Colonic mucosa (tissue), 4 donors: ENCODE measurements at regions not wholly inside any gene's neighbourhood (a gene's known extent, or its start where the extent isn't known, plus 50 kb on each side); places are given as distances from the start of the nearest gene placed in this dataset.

ENCODE experiments used
- DNase-seq: peaks from one replicate; pipeline ENCODE4 v3.0.0-alpha.2; 2020
- H3K27ac ChIP-seq: fragments of 200-600 bp; one replicate; pipeline ENCODE4 v1.8.0; 2021
- H3K27me3 ChIP-seq: fragments of 200-600 bp; one replicate; pipeline ENCODE4 v1.8.0; 2021
- H3K36me3 ChIP-seq: fragments of 200-600 bp; one replicate; pipeline ENCODE4 v1.8.0; 2021
- H3K4me1 ChIP-seq: fragments of 200-600 bp; one replicate; pipeline ENCODE4 v1.8.0; 2021; ENCODE audit warnings: mild to moderate bottlenecking
- H3K4me3 ChIP-seq: fragments of 200-600 bp; one replicate; pipeline ENCODE4 v1.8.0; 2021
- H3K9ac ChIP-seq, 2 donors: one replicate each; pipeline ENCODE4 v1.7.0; 2013; ENCODE audit warnings: control low read depth in 2 of 2, low read depth in 2 of 2, low read length in 2 of 2
- H3K9me3 ChIP-seq: fragments of 200-600 bp; one replicate; pipeline ENCODE4 v1.8.0; 2021
- CTCF ChIP-seq: fragments of 200-600 bp; IDR thresholded peaks from one replicate; pipeline ENCODE4 v1.8.0; 2022; ENCODE audit warnings: antibody characterized with exemption, mild to moderate bottlenecking
- intact Hi-C: fragments of 100-400 bp; cut with DNase I; formaldehyde crosslinking; loops from one replicate; pipeline ENCODE4 v1.14.1; 2022
- donor health status: healthy.
- donor health status: DM: no; HTN: no; CAD: no.
- donor health status: DM: no; HTN: no; CAD: no.

GRCh38 chr3:1600206-1600605 lies 498.5 kb upstream of the CNTN4 start:
- intact Hi-C loops = no loop called here
- Histone ChIP-seq H3K36me3 (no peaks in the 10 kb centered on the region), H3K4me3 (no peak overlapping the region), H3K9ac (no peak overlapping the region), H3K27ac (no peak overlapping the region), H3K27me3 (no peaks in the 10 kb centered on the region), H3K4me1 (no peaks in the 10 kb centered on the region), H3K9me3 (no peaks in the 10 kb centered on the region)
- DNase-seq = no peak
- no peak for TF ChIP-seq CTCF

- no peak overlapping the region for H3K9ac ChIP-seq
- intact Hi-C loops = no loop called here
- no peak overlapping the region for H3K4me3 ChIP-seq
- H3K9me3 ChIP-seq = no peaks in the 10 kb centered on the region
- no peaks in the 10 kb centered on the region for H3K27me3 ChIP-seq
- H3K4me1 ChIP-seq = no peaks in the 10 kb centered on the region
- DNase-seq = no peak
- no peak for TF ChIP-seq CTCF
- H3K36me3 ChIP-seq = no peaks in the 10 kb centered on the region
- no peak overlapping the region for H3K27ac ChIP-seq
Measured at GRCh38 chr3:1600700-1601418, 497.8 kb upstream of the CNTN4 start.

GRCh38 chr3:1609416-1609815 lies 489.2 kb upstream of the CNTN4 start:
- no peak overlapping the region for H3K9ac ChIP-seq
- no peaks in the 10 kb centered on the region for H3K4me1 ChIP-seq
- H3K36me3 ChIP-seq = no peaks in the 10 kb centered on the region
- intact Hi-C loops = no loop called here
- no peak overlapping the region for H3K4me3 ChIP-seq
- no peak for TF ChIP-seq CTCF
- H3K9me3 ChIP-seq = no peaks in the 10 kb centered on the region
- DNase-seq = no peak
- H3K27ac ChIP-seq = no peak overlapping the region
- no peaks in the 10 kb centered on the region for H3K27me3 ChIP-seq

- TF ChIP-seq CTCF = no peak
- no peak for DNase-seq
- Histone ChIP-seq H3K36me3 (no peaks in the 10 kb centered on the region), H3K9ac (no peak overlapping the region), H3K9me3 (no peaks in the 10 kb centered on the region), H3K4me3 (no peak overlapping the region), H3K27me3 (no peaks in the 10 kb centered on the region), H3K27ac (no peak overlapping the region), H3K4me1 (no peaks in the 10 kb centered on the region)
- intact Hi-C loops = no loop called here
Measured at GRCh38 chr3:1611824-1612223, 486.8 kb upstream of the CNTN4 start.

GRCh38 chr3:1613962-1614361 lies 484.7 kb upstream of the CNTN4 start:
- no peak for TF ChIP-seq CTCF
- H3K9ac ChIP-seq = no peak overlapping the region
- no peaks in the 10 kb centered on the region for H3K9me3 ChIP-seq
- no peaks in the 10 kb centered on the region for H3K4me1 ChIP-seq
- no peak overlapping the region for H3K27ac ChIP-seq
- H3K4me3 ChIP-seq = no peak overlapping the region
- intact Hi-C loops = no loop called here
- DNase-seq = no peak
- H3K36me3 ChIP-seq = no peaks in the 10 kb centered on the region
- H3K27me3 ChIP-seq = no peaks in the 10 kb centered on the region
